Loucy (cell line): ENCODE measurements at regions not wholly inside any gene's neighbourhood (a gene's known extent, or its start where the extent isn't known, plus 50 kb on each side); places are given as distances from the start of the nearest gene placed in this dataset.

Source experiments
- H2AFZ ChIP-seq: fragments of 200-600 bp; sonication (generic); 2 replicates; pipeline ENCODE4 v1.6.0; 2016; ENCODE audit warnings: antibody characterized with exemption, mild to moderate bottlenecking, low read length, moderate library complexity
- H3F3A ChIP-seq: fragments of 200-600 bp; 2 replicates; pipeline ENCODE4 v1.6.0; 2016; ENCODE audit warnings: antibody characterized with exemption, low read depth, mild to moderate bottlenecking
- H3K27me3 ChIP-seq: fragments of 200-600 bp; sonication (generic); 2 replicates; pipeline ENCODE4 v1.6.1; 2014; ENCODE audit warnings: low read length, mild to moderate bottlenecking; ENCODE audit not compliant: insufficient read depth, poor library complexity, severe bottlenecking
- H3K36me3 ChIP-seq: fragments of 200-600 bp; sonication (generic); 2 replicates; pipeline ENCODE4 v1.6.1; 2016; ENCODE audit warnings: low read length; ENCODE audit not compliant: insufficient read depth
- H3K4me1 ChIP-seq: fragments of 200-600 bp; sonication (generic); 2 replicates; pipeline ENCODE4 v1.5.1; 2014; ENCODE audit warnings: low read length, mild to moderate bottlenecking; ENCODE audit not compliant: insufficient read depth, poor library complexity, severe bottlenecking
- H3K4me2 ChIP-seq: fragments of 200-600 bp; sonication (generic); 2 replicates; pipeline ENCODE4 v1.6.0; 2014; ENCODE audit warnings: antibody characterized with exemption, low read length, low read depth, mild to moderate bottlenecking; ENCODE audit not compliant: poor library complexity, severe bottlenecking
- H3K4me3 ChIP-seq: fragments of 200-600 bp; sonication (generic); 2 replicates; pipeline ENCODE4 v1.5.1; 2014; ENCODE audit warnings: low read length, mild to moderate bottlenecking, mixed read lengths; ENCODE audit not compliant: poor library complexity, severe bottlenecking
- H3K79me2 ChIP-seq: fragments of 200-600 bp; sonication (generic); 2 replicates; pipeline ENCODE4 v1.6.1; 2014; ENCODE audit warnings: low read length; ENCODE audit not compliant: insufficient read depth
- H3K9ac ChIP-seq: fragments of 200-600 bp; sonication (generic); 2 replicates; pipeline ENCODE4 v1.6.0; 2014; ENCODE audit warnings: mild to moderate bottlenecking, low read depth, low read length, moderate library complexity; ENCODE audit not compliant: poor library complexity, severe bottlenecking
- H3K9me2 ChIP-seq: fragments of 200-600 bp; sonication (generic); replicated peaks from 2 replicates; pipeline ENCODE4 v1.6.1; 2016; ENCODE audit warnings: low read depth, low read length, mixed read lengths
- H3K9me3 ChIP-seq: fragments of 200-600 bp; sonication (generic); 2 replicates; pipeline ENCODE4 v1.6.1; 2014; ENCODE audit warnings: mild to moderate bottlenecking, antibody characterized with exemption, low read length, low read depth; ENCODE audit not compliant: insufficient read depth
- H4K20me1 ChIP-seq: fragments of 200-600 bp; sonication (generic); 2 replicates; pipeline ENCODE4 v1.6.0; 2014; ENCODE audit warnings: antibody characterized with exemption, low read length, mild to moderate bottlenecking; ENCODE audit not compliant: insufficient read depth, poor library complexity, severe bottlenecking
- EZH2phosphoT487 ChIP-seq: fragments of 200-600 bp; IDR thresholded peaks from 2 replicates; pipeline ENCODE4 v1.6.1; 2018; ENCODE audit warnings: antibody characterized with exemption, mild to moderate bottlenecking, moderate library complexity, borderline replicate concordance
- TF ChIP-seq, protein P1 (sequence below): fragments of 200-600 bp; sonication (generic); conservative IDR thresholded peaks from 2 replicates; pipeline ENCODE4 v1.5.1; 2014; ENCODE audit warnings: mild to moderate bottlenecking, antibody characterized with exemption, low read length

DNA sequence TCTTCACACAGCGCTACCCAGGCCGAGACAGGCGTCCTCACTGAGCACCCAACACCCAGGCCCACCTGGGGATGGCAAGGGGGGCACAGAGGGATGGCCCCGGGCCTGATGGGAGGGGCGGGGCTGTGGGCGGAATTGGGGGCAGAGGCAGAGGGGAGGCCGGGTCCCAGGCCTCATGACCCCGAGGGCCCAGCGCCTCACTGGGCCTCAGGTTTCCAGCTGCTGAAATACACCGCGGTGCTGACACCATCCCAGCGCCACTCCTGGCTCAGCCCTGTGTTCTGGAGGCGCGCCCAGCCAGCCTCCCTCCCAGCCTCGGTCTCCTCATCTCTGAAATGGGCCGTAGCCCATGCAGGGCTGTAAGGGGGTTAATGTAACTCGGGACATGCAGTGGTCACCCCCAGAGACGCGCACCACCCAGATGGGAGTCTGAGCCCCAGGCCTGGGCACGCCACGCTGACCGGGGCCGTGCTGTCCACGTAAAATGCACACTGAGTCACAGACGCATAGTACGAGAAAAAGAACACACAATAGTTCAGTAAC lies 82.3 kb downstream of the UNCX start:
- Histone ChIP-seq H3K9me2 (no peaks in the 10 kb centered on the region), H3K9me3 (no peaks in the 10 kb centered on the region), H3K27me3 (no peaks in the 10 kb centered on the region), H3K36me3 (no peaks in the 10 kb centered on the region), H3K79me2 (no peaks in the 10 kb centered on the region), H3K9ac (no peak overlapping the region), H3K4me1 (no peaks in the 10 kb centered on the region), H2AFZ (no peak overlapping the region), H3F3A (no peaks in the 10 kb centered on the region), H4K20me1 (no peaks in the 10 kb centered on the region), H3K4me3 (no peak overlapping the region), H3K4me2 (no peak overlapping the region)
- TF ChIP-seq, protein P1, sequence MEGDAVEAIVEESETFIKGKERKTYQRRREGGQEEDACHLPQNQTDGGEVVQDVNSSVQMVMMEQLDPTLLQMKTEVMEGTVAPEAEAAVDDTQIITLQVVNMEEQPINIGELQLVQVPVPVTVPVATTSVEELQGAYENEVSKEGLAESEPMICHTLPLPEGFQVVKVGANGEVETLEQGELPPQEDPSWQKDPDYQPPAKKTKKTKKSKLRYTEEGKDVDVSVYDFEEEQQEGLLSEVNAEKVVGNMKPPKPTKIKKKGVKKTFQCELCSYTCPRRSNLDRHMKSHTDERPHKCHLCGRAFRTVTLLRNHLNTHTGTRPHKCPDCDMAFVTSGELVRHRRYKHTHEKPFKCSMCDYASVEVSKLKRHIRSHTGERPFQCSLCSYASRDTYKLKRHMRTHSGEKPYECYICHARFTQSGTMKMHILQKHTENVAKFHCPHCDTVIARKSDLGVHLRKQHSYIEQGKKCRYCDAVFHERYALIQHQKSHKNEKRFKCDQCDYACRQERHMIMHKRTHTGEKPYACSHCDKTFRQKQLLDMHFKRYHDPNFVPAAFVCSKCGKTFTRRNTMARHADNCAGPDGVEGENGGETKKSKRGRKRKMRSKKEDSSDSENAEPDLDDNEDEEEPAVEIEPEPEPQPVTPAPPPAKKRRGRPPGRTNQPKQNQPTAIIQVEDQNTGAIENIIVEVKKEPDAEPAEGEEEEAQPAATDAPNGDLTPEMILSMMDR: no peak
- no peak for TF ChIP-seq EZH2phosphoT487

DNA sequence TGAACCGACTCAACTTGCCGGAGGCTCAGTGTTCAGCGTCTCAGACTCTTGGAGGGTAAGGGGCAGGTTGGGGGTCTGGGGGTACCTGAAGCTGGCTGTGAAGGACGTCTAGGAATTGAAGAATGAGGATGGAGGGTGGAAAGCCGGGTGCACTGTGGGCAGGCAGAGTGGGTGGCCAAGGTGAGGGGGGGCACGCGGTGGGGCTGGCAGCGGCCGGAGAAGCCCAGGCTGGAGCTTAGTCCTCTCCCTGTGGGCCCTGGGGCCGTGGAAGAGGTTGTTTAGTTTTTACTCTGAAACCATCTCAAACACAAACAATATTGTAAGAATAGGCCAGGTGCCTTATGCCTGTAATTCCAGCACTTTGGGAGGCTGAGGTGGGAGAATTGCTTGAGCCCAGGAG lies 83.4 kb downstream of the UNCX start:
- Histone ChIP-seq H3K79me2 (no peaks in the 10 kb centered on the region), H3F3A (no peaks in the 10 kb centered on the region), H3K9me3 (no peaks in the 10 kb centered on the region), H3K27me3 (no peaks in the 10 kb centered on the region), H2AFZ (no peak overlapping the region), H3K9me2 (no peaks in the 10 kb centered on the region), H4K20me1 (no peaks in the 10 kb centered on the region), H3K36me3 (no peaks in the 10 kb centered on the region), H3K4me3 (no peak overlapping the region), H3K9ac (no peak overlapping the region), H3K4me1 (no peaks in the 10 kb centered on the region), H3K4me2 (no peak overlapping the region)
- TF ChIP-seq EZH2phosphoT487: no peak
- TF ChIP-seq, protein P1: no peak

GRCh38 chr7:1317646-1318045 lies 85.0 kb downstream of the UNCX start:
- H3K9me2 ChIP-seq: no peaks in the 10 kb centered on the region
- H3K9ac ChIP-seq: no peak overlapping the region
- H3K27me3 ChIP-seq: no peaks in the 10 kb centered on the region
- H4K20me1 ChIP-seq: no peaks in the 10 kb centered on the region
- H3K4me2 ChIP-seq: no peak overlapping the region
- H3F3A ChIP-seq: no peaks in the 10 kb centered on the region
- no peak overlapping the region for H2AFZ ChIP-seq
- no peaks in the 10 kb centered on the region for H3K4me1 ChIP-seq
- no peak overlapping the region for H3K4me3 ChIP-seq
- H3K9me3 ChIP-seq: no peaks in the 10 kb centered on the region
- TF ChIP-seq, protein P1: no peak
- TF ChIP-seq EZH2phosphoT487: no peak
- H3K79me2 ChIP-seq: no peaks in the 10 kb centered on the region
- H3K36me3 ChIP-seq: no peaks in the 10 kb centered on the region
